Psoas muscle (tissue), 7 donors: ENCODE measurements at regions not wholly inside any gene's neighbourhood (a gene's known extent, or its start where the extent isn't known, plus 50 kb on each side); places are given as distances from the start of the nearest gene placed in this dataset.

Experiments used
- ATAC-seq, 4 donors: fragments of 200-7000 bp; cut with Tn5 transposase; one replicate each; pipeline ENCODE4 v1.9.1; 2020; ENCODE audit warnings: moderate library complexity in 3 of 4, mild to moderate bottlenecking in 2 of 4
- DNase-seq, 2 donors: peaks; one replicate each; pipeline ENCODE4 v3.0.0-alpha.2; 2020
- H3K27ac ChIP-seq: fragments of 200-600 bp; one replicate; pipeline ENCODE4 v1.8.0; 2022
- H3K27me3 ChIP-seq, 3 donors: fragments of 200-600 bp in 1 of 3; one replicate each; pipeline versions ENCODE4 v1.6.1 to v1.8.0; 2013 to 2022; ENCODE audit warnings: low read length in 2 of 3, mild to moderate bottlenecking in 2 of 3, moderate library complexity in 1 of 3; ENCODE audit not compliant: insufficient read depth in 3 of 3
- H3K36me3 ChIP-seq, 2 donors: fragments of 200-600 bp in 1 of 2; one replicate each; pipeline versions ENCODE4 v1.6.1 to v1.8.0; 2013 to 2022; ENCODE audit warnings: low read depth in 1 of 2, mild to moderate bottlenecking in 1 of 2, moderate library complexity in 1 of 2; ENCODE audit not compliant: insufficient read depth in 1 of 2
- H3K4me1 ChIP-seq: fragments of 200-600 bp; one replicate; pipeline ENCODE4 v1.8.0; 2022
- H3K4me3 ChIP-seq: fragments of 200-600 bp; one replicate; pipeline ENCODE4 v1.8.0; 2022; ENCODE audit warnings: mild to moderate bottlenecking
- H3K9me3 ChIP-seq: fragments of 200-600 bp; one replicate; pipeline ENCODE4 v1.8.0; 2022
- CTCF ChIP-seq: fragments of 200-600 bp; IDR thresholded peaks from one replicate; pipeline ENCODE4 v1.8.0; 2022; ENCODE audit warnings: antibody characterized with exemption
- WGBS, 3 donors: extraction: QIAGEN DNeasy Blood & Tissue Kit; methylation state at CpG; one replicate each; pipeline versions ENCODE4 v1.1.6 to v1.1.7; 2013; 5-methylcytosine and 5-hydroxymethylcytosine counted together
- intact Hi-C, 2 donors: fragments of 100-400 bp; cut with DNase I; formaldehyde crosslinking; loops; one replicate each; pipeline versions ENCODE4 v1.11.0 to v1.14.2; 2022
- donor health status: healthy with polysubstance abuse.
- donor health status: DM: no; HTN: no; CAD: no; lungs with moderate emphysema.
- donor health status: Bipolar disorder and iron deficiency.
- donor health status: healthy.
- donor health status: DM: yes; HTN: yes; CAD: no.
- donor health status: DM: no; HTN: no; CAD: no.
- donor health status: DM: yes; HTN: yes; CAD: no.

GRCh38 chr12:62075870-62076269, 184.3 kb upstream of the USP15 start:
- Histone ChIP-seq H3K4me3 (no peak overlapping the region), H3K4me1 (no peaks in the 10 kb centered on the region), H3K27ac (no peak overlapping the region), H3K36me3 (no peaks in the 10 kb centered on the region), H3K9me3 (no peaks in the 10 kb centered on the region), H3K27me3 (no peaks in the 10 kb centered on the region)
- DNase-seq (no peak), ATAC-seq (no peak)
- intact Hi-C loops = no loop called here
- WGBS, 3 donors = 57 to 78% (median 67%) methylated on average over 1 of the region's 1 CpG
- no peak for TF ChIP-seq CTCF

GRCh38 chr12:62078020-62078419, 182.2 kb upstream of the USP15 start:
- Histone ChIP-seq H3K27me3 (no peaks in the 10 kb centered on the region), H3K9me3 (no peaks in the 10 kb centered on the region), H3K27ac (no peak overlapping the region), H3K4me1 (no peaks in the 10 kb centered on the region), H3K36me3 (no peaks in the 10 kb centered on the region), H3K4me3 (no peak overlapping the region)
- intact Hi-C loops = no loop called here
- TF ChIP-seq CTCF = no peak
- no peak for DNase-seq
- no peak for ATAC-seq
- 35 to 38% (median 36%) methylated on average over 6 of the region's 6 CpGs for WGBS, 3 donors

GRCh38 chr12:62082448-62082847, 177.8 kb upstream of the USP15 start:
- no peak overlapping the region for H3K4me3 ChIP-seq
- no peaks in the 10 kb centered on the region for H3K4me1 ChIP-seq
- ATAC-seq (no peak), DNase-seq (no peak)
- 88 to 94% (median 89%) methylated on average over 1 of the region's 1 CpG for WGBS, 3 donors
- no peaks in the 10 kb centered on the region for H3K36me3 ChIP-seq
- no peaks in the 10 kb centered on the region for H3K27me3 ChIP-seq
- H3K9me3 ChIP-seq = peaks cover 5% of the 10 kb centered on the region
- intact Hi-C loops = no loop called here
- no peak for TF ChIP-seq CTCF
- no peak overlapping the region for H3K27ac ChIP-seq

GRCh38 chr12:62098132-62098531, 162.1 kb upstream of the USP15 start:
- no peaks in the 10 kb centered on the region for H3K36me3 ChIP-seq
- DNase-seq = no peak
- H3K4me3 ChIP-seq = no peak overlapping the region
- H3K27ac ChIP-seq = no peak overlapping the region
- H3K4me1 ChIP-seq = no peaks in the 10 kb centered on the region
- H3K9me3 ChIP-seq = no peaks in the 10 kb centered on the region
- no peak for TF ChIP-seq CTCF
- 52 to 70% (median 67%) methylated on average over 3 of the region's 3 CpGs for WGBS, 3 donors
- no peak for ATAC-seq
- intact Hi-C loops = no loop called here
- no peaks in the 10 kb centered on the region for H3K27me3 ChIP-seq

GRCh38 chr12:62103748-62104147, 156.5 kb upstream of the USP15 start:
- ATAC-seq = peak in 1 of 4 donors; percentile 63
- TF ChIP-seq CTCF = no peak

More at GRCh38 chr12:62103748-62104147, 156.5 kb upstream of the USP15 start:
- Histone ChIP-seq H3K4me3 (no peak overlapping the region), H3K27ac (no peak overlapping the region), H3K4me1 (no peaks in the 10 kb centered on the region), H3K9me3 (no peaks in the 10 kb centered on the region), H3K36me3 (no peaks in the 10 kb centered on the region), H3K27me3 (no peaks in the 10 kb centered on the region)
- DNase-seq = no peak
- intact Hi-C loops = no loop called here
